DMS53 (cell line): ENCODE measurements at regions not wholly inside any gene's neighbourhood (a gene's known extent, or its start where the extent isn't known, plus 50 kb on each side); places are given as distances from the start of the nearest gene placed in this dataset.
A peak's percentile ranks its signal among the peaks of the same experiment; 100 is the strongest.
"Not testable (repeated sequence)": the region's sequence is repeated elsewhere in the genome, so short reads cannot be mapped to it uniquely, and the experiment has no call there.

Experiments used
- DNase-seq: peaks from one replicate; lab custom pipeline; 2025; lab: John Stamatoyannopoulos, UW

DNA sequence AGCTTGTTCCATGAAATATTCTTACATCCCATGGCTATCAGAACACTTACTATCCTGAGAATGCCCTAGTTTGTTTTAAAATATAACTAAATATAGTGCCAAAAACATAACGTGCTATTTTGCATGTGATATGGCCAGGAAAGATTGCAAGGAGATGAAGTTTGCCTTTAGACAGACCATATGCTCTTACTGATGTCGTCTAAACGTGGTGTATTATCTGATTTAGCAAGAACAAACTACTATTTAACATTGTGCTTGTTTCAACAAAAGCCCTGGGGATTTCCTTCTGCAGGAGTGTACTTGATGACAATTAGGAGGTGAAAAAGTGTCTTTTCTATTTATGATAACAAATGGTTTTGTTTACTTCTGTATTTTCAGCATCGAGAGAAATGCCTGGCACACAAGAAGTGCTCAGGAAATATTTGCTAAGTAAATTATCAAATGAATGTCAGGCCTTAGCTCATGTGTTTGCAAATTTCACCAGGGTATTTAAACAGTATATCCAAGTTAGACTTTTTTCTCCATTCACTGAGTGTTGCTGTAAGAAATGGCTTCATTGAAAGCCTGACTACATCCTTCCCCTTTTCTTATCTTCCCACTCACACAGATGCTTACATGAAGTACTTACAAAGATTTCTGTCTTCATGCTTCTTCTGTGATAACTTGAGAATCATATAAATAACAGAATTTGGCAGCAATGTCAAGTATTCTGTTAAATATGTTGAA lies 1033.6 kb downstream of the CDH8 start:
- DNase-seq: peak; percentile 53

GRCh38 chr16:60991886-60992285 lies 1044.4 kb downstream of the CDH8 start:
- DNase-seq: peak; percentile 18

- no peak for DNase-seq
Observed at GRCh38 chr16:60989592-60989991, 1046.6 kb downstream of the CDH8 start.

DNA sequence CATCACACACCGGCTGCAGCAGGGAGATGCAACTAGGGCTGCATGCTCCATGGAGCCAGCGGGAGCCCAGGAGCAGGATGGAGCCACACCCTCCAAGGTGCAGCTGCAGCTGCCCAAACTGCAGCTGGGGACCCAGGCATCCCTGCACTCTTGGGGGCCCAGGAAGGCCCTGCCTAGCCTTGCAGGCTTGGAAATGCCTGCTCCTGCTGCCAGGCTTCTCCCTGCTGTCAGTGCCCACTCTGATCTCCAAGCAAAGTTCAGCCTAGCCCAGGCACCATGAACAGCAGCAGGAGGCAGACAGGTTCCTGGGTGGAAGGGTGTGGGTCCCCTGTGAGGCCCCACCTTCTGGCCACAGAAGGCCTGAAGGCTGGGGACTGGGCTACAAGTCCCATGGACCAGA lies 1057.1 kb downstream of the CDH8 start:
- DNase-seq: no peak

DNA sequence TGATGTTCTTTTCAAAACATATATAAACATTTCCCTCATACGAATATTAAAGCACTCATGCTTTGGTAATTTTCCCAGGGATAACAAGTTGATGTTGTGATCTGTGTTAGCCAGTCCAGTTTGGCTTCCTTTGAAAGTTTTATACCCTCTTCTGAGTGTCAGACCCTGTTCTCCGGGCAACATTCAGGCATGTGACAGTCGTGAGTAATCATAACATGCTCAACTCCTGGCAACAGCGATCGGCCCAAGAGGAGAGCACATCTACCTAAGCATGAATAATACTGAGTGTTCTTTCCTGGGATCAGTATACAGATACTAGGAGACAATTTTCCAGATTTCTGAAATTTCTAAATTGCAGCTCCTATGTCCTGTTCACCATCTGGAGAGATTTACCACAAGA lies 1086.4 kb downstream of the CDH8 start:
- DNase-seq: no peak

GRCh38 chr16:60945225-60945624 lies 1091.0 kb downstream of the CDH8 start:
- DNase-seq: peak; percentile 3

DNA sequence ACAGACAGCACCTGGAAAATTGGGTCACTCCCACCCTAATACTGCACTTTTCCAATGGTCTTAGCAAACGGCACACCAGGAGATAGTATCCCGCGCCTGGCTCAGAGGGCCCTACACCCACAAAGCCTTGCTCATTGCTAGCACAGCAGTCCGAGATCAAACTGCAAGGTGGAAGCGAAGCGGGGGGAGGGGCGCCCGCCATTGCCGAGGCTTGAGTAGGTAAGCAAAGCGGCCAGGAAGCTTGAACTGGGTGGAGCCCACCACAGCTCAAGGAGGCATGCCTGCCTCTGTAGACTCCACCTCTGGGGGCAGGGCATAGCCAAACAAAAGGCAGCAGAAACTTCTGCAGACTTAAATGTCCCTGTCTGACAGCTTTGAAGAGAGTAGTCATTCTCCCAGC lies 1100.0 kb downstream of the CDH8 start:
- not testable (repeated sequence) for DNase-seq

GRCh38 chr16:60932600-60932999 lies 1103.6 kb downstream of the CDH8 start:
- no peak for DNase-seq

GRCh38 chr16:60930291-60930690 lies 1105.9 kb downstream of the CDH8 start:
- DNase-seq: no peak

- no peak for DNase-seq
Observed at GRCh38 chr16:60922920-60923319, 1113.3 kb downstream of the CDH8 start.

DNA sequence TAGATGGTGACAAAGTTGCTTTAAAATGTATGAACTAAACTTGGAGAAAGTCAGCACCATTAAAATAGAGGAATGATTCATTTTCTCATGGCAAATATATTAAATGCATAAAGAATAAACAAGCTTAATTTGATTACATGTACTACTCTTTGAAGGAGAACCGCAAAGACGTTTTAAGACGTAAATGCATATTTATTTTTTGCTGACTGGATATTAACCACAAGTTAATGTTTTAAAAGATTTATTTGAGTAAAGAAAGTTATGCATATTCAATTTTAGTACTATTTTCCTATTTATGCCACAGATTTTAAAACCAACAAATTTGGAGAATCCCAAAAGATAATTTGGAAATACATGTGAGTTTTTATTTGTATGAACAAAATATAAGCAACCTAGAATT lies 1121.9 kb downstream of the CDH8 start:
- DNase-seq: no peak

GRCh38 chr16:60907645-60908044 lies 1128.6 kb downstream of the CDH8 start:
- DNase-seq: peak; percentile 18

- DNase-seq: no peak
Observed at GRCh38 chr16:60905811-60906210, 1130.4 kb downstream of the CDH8 start.

GRCh38 chr16:60902114-60902513 lies 1134.1 kb downstream of the CDH8 start:
- DNase-seq: no peak

GRCh38 chr16:60882816-60883215 lies 1153.4 kb downstream of the CDH8 start:
- DNase-seq: no peak

DNA sequence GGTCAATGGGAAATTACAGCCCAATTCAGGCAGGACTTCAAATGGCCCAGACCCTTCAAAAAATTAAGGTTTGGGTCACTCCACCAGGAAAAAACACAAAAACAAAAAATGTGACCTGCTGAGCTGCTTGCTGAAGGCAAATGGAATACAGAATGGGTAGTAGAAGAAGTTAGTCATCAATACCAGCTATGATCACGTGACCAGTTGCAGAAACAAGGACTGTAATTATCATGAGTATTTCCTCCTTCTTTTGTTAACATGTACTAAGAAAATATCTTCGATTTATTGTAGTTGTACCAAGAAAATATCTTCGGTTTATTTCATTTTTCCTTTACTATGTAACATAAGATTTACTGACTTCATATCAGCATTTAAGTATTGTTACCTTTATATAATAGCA lies 1183.6 kb downstream of the CDH8 start:
- DNase-seq: no peak

DNA sequence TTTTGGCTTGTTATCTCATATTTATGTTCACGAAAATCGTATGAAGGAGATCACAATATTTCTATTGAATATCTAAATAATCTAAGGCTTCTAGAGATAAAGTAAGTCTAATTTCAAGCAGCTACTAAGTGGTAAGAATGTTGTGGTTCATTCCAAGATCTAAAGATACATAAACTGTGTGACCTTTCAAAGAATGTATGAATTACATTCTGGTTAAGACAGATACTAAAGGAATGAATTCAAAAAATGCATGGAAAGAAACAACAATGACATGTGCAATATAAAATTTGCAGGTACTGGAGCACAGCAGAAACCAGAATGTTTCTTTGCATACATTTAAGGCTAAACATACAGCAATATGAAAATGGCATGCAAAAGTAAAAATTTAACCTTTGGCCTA lies 1214.6 kb downstream of the CDH8 start:
- DNase-seq: no peak

DNA sequence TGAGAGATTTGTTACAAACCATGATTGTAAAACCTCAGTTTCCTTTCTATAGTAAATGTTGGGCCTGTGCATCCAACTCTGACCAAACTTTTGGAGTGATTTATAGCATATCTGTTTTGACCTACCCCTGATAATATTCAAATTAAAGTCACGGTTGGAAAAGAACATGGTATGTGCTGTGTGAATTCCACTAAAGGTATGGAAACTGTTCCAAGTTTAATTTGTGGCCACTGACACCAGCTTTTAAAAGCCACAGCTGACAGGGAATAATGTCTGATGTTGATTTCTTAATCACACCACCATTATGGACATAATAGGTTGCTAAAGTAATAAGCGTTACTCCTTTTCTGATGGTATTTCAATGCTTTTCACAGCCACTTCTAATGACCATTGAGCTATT lies 1215.9 kb downstream of the CDH8 start:
- no peak for DNase-seq

- DNase-seq: no peak
Observed at GRCh38 chr16:60818465-60818864, 1217.8 kb downstream of the CDH8 start.

DNA sequence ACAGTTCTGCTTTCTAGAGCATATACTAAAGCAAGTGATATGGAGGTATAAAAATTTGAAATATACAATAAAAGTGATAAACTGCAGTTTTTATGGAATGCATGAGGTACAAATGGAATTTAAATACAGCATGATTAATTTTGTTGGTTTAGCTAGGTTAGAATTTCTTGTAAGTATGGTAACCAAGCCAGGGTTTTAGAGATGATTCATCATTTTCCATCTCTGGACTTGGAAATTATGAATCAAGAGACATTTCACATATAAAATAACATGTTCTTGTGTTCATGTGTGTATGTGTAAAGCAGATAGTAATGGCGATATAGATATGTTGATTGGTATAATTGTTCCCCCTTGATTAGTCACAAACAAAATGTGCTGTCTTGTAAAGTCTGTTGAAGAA lies 1219.8 kb downstream of the CDH8 start:
- DNase-seq: no peak

DNA sequence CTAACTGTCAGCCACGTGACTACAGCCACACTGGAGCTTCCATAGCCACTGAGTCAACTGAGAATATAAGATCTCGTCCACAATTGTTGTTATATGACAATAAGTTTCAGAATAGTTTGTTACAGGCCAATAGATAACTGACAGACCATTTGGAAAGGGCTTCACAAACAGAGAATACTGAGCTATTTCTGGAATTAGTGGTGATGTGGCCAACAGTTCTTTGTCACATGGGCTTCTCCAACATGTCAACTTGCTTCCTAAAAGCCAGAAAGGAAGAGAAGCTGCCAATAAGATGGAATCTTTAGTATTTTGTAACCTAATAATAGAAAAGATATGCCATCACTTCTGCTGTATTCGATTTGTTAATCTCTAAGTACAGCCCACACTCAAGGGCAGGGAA lies 1220.4 kb downstream of the CDH8 start:
- no peak for DNase-seq

DNA sequence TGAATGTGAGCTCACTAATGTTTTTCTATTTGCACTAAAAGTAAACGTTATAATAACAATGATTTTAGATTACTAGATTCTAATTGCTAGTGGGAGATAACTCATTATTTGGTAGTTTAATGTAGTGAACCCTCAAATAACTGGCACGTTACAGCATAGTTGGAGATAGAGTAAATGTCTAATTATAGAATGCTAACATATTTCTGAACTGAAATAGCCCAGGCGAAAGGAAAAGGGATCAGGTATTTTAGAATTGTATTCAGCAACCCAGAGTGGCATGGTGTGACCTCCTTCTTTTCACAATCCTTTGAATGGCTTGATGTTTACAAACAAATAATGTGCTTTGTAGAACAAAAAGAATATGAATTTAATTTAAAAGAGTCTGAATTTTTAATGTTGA lies 1221.2 kb downstream of the CDH8 start:
- no peak for DNase-seq

DNA sequence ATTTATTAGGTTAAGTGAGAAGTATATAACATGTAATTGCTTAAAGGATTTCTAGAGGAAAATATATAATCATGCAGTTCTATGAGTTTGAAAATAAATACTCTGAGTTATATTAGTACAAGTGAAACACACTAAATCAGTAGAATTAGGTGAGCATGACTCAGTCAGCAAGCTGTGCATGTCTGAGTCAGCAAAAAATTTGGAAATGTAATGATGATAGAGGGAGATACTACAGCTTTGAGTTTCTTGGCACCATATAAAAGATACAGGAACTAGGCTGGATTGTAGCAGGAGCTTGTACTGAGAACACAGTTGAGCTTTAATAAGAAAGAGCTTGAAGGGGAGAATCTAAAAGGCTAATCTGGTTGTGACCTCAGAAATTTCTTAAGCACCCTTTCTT lies 1224.6 kb downstream of the CDH8 start:
- no peak for DNase-seq

DNA sequence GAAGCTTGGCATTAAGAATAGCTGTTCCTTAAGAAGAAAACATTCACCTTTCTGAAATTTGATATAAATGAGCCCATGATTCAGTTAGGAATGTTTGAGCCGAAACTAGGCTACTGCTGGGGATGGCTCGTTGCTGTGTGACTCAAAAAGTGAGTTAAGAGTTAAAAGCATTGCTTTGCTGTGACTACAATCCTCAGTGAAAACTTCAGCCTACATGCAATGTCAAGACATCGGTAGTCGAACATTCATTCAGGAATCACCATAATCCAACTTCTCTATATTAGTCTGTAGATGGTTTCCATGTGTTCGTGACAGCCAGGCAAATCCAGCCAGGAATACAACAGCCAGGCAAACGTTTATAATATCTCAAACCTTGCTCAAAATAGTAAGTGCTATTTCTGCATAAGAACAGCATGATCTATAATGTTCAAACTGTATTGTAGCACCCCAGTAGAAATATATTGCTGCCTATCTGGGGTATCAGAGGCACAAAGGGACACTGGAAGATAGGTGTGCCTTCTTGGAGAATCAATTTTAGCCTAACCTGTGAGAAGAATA lies 1225.1 kb downstream of the CDH8 start:
- no peak for DNase-seq
